HFF-Myc (cell line): ENCODE measurements at regions not wholly inside any gene's neighbourhood (a gene's known extent, or its start where the extent isn't known, plus 50 kb on each side); places are given as distances from the start of the nearest gene placed in this dataset.
"Not testable (repeated sequence)": the region's sequence is repeated elsewhere in the genome, so short reads cannot be mapped to it uniquely, and the experiment has no call there.

Experiments
- DNase-seq: peaks from one replicate; pipeline ENCODE4 v3.0.0-alpha.2; 2011; ENCODE audit warnings: low read depth; ENCODE audit errors: extremely low read depth
- H3K4me3 ChIP-seq: replicated peaks from 2 replicates; pipeline ENCODE4 v1.5.1; 2011; ENCODE audit warnings: low read depth, mild to moderate bottlenecking, control low read depth, low read length
- CTCF ChIP-seq: IDR thresholded peaks from 2 replicates; pipeline ENCODE4 v1.5.1; 2012; ENCODE audit warnings: mild to moderate bottlenecking, low read depth, low read length, control low read depth; ENCODE audit errors: missing control alignments

DNA sequence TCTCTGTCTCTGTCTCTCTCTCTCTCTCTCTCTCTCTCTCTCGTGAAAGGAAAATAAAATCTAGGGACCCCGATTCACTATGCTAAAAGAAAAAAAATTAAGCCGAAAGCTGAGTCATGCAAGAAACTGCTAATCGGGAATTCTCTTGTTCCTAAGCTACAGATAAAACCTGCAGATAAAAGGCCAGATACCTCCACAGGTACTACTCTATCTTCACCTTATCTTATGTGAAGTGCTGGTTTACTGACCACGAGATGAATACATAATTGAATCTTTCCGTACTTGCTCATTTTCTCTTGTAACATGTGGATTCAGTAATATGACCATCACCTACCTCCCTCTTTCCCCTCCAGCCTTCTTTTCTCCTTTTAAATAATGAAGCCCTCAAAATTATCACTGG, 120.5 kb downstream of the RFX6 start:
- H3K4me3 ChIP-seq = no peak overlapping the region
- DNase-seq = no peak
- no peak for TF ChIP-seq CTCF

- TF ChIP-seq CTCF = no peak
- H3K4me3 ChIP-seq = no peak overlapping the region
- no peak for DNase-seq
These were observed 130.6 kb downstream of the RFX6 start for GRCh38 chr6:117007659-117008058.

DNA sequence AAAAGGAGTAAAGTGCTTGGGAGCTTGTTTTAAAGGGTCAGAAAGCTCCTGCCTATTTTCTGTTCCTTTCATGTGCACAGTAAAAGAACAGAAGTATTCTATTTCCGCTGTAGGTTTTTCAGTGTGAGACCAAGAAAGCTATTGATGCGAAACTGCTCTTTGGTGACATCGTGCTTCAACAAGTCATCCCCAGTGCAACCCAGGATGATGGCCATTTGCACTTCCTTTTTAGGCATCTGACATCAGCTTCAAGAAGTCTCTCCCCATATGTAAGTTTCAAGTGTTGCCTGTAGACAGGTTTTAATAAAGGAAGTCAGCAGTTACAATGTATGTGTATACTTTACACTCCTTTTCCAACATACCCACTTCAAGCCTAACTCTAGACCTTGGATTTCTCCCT, 131.6 kb downstream of the RFX6 start:
- TF ChIP-seq CTCF = no peak
- no peak overlapping the region for H3K4me3 ChIP-seq
- no peak for DNase-seq

DNA sequence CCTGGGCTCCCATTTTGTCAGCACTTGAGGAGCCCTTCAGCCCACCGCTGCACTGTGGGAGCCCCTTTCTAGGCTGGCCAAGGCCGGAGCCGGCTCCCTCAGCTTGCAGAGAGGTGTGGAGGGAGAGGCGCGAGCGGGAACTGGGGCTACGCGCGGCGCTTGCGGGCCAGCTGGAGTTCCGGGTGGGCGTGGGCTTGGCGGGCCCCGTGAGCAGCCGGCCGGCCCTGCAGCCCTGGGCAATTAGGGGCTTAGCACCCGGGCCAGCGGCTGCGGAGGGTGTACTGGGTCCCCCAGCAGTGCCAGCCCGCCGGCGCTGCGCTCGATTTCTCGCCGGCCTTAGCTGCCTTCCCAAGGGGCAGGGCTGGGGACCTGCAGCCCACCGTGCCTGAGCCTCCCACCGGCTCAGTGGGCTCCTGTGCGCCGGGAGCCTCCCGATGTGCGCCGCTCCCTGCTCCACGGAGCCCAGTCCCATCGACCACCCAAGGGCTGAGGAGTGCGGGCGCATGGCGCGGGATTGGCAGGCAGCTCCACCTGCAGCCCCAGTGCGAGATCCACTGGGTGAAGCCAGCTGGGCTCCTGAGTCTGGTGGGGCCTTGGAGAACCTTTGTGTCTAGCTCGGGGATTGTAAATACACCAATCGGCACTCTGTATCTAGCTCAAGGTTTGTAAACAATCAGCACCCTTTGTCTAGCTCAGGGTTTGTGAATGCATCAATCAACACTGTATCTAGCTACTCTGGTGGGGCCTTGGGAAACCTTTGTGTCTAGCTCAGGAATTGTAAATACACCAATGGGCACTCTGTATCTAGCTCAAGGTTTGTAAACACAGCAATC, 137.8 kb downstream of the RFX6 start:
- H3K4me3 ChIP-seq, DNase-seq: not testable (repeated sequence)

DNA sequence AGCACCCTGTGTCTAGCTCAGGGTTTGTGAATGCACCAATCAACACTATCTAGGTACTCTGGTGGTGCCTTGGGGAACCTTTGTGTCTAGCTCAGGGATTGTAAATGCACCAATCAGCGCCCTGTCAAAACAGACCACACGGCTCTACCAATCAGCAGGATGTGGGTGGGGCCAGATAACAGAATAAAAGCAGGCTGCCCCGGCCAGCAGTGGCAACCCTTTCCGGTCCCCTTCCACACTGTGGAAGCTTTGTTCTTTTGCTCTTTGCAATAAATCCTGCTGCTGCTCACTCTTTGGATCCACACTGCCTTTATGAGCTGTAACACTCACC, 138.4 kb downstream of the RFX6 start:
- H3K4me3 ChIP-seq, DNase-seq: not testable (repeated sequence)

GRCh38 chr6:117018771-117019170, 141.7 kb downstream of the RFX6 start:
- H3K4me3 ChIP-seq = no peak overlapping the region
- DNase-seq = peak; percentile 29
- TF ChIP-seq CTCF = no peak

- TF ChIP-seq CTCF = no peak
- DNase-seq = no peak
- H3K4me3 ChIP-seq = no peak overlapping the region
These were observed 145.7 kb downstream of the RFX6 start for GRCh38 chr6:117022774-117023173.

- H3K4me3 ChIP-seq = no peak overlapping the region
- TF ChIP-seq CTCF = no peak
- DNase-seq = no peak
These were observed 148.3 kb downstream of the RFX6 start for GRCh38 chr6:117025310-117025709.
